VCaP (cell line): ENCODE measurements at regions not wholly inside any gene's neighbourhood (a gene's known extent, or its start where the extent isn't known, plus 50 kb on each side); places are given as distances from the start of the nearest gene placed in this dataset.

Experiments
- H3K27ac ChIP-seq: fragments of 450-650 bp; 2 replicates; pipeline ENCODE4 v1.5.1; 2017
- TF ChIP-seq, protein P1 (sequence below): fragments of 450-650 bp; conservative IDR thresholded peaks from 2 replicates; pipeline ENCODE4 v1.5.1; 2017; ENCODE audit warnings: mild to moderate bottlenecking, moderate library complexity

DNA sequence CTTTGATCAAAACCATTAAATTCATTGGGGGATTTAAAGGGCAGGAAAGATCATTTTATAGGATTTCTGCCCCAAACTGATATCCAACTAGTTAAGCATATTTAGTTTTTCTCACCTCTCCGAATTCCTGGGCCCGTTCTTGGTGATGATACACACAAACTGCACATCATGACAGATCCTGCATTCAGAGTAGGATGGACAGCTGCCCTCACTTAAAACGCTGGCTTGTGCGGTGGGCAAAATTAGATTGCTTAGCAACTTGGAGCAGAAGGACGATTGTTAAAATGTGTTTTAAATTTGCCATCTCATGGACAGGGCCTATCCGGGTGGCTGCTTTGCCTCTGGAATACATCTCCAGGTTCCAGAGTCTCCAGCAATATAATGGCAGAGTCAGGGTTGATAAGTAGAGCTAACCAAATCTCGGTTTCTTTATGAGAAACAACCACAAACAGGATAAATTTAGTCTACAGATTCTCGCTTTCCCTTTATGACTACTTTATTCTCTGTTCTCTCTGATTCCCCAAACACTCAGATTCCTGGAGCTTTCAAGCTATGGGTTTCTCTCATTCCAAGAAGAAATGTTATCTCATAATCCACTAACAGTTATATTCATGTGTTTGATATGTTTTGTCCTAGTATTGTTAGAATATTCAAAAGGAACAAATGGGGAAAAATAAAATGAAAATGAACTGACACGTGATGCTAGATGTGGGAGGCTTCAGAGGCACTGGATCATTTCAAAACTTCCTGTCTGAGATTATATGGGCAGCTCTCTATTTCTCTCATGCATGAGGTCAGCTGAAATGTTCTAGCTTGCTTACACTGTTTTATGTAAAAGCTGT, 1014.1 kb upstream of the SEMA6D start:
- TF ChIP-seq, protein P1, sequence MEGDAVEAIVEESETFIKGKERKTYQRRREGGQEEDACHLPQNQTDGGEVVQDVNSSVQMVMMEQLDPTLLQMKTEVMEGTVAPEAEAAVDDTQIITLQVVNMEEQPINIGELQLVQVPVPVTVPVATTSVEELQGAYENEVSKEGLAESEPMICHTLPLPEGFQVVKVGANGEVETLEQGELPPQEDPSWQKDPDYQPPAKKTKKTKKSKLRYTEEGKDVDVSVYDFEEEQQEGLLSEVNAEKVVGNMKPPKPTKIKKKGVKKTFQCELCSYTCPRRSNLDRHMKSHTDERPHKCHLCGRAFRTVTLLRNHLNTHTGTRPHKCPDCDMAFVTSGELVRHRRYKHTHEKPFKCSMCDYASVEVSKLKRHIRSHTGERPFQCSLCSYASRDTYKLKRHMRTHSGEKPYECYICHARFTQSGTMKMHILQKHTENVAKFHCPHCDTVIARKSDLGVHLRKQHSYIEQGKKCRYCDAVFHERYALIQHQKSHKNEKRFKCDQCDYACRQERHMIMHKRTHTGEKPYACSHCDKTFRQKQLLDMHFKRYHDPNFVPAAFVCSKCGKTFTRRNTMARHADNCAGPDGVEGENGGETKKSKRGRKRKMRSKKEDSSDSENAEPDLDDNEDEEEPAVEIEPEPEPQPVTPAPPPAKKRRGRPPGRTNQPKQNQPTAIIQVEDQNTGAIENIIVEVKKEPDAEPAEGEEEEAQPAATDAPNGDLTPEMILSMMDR: no peak
- H3K27ac ChIP-seq: no peak overlapping the region

DNA sequence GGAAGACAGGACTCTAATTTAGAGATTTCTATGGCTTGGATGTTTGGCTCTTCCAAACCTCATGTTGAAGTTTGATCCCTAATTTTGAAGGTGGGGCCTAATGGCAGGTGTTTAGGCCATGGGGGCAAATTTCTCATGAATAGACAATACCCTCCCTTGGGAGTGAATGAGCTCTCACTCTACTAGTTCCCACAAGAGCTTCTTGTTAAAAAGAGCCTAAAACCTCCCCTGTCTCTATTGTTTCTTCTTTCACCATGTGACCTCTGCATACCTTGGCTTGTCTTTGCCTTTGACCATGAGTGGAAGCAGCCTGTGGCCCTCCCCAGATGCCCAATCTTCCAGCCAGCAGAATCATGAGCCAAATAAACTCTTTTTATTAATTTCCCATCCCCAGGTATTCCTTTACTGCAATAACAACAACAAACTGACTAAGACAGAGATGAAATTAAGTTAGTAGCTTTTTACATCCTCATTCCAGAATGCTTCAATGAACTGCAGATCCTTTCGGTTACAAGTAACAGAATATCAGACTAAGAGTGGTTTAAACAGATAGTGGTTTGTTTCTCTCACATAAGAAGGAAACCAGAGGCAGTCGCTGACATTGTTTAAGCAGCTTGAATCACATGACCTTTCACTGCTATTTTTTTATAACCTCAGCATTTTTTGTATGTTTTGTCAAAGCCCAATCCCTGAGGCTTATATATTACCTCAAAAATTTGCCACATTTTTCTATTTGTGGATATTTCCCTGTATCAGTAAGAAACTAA, 1013.3 kb upstream of the SEMA6D start:
- TF ChIP-seq, protein P1: no peak
- no peak overlapping the region for H3K27ac ChIP-seq

DNA sequence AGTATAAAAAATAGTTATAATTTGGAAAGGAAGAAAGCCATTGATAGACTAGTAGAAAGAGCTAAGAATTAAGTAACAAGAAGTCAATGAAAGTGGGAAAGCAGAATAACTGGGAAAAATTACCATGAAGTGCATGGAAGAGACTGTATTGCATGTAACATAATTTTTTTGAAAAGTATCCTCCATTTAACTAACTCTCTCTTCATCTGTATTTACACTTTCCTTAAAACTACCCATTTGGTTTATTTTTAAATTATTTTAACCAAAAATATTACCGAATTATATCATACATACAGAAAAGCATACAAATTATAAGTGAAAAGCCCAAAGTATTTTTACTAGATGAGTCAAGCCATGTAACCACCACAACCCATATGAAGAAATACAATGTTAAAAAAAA, 1009.9 kb upstream of the SEMA6D start:
- TF ChIP-seq, protein P1: no peak
- H3K27ac ChIP-seq: no peak overlapping the region

DNA sequence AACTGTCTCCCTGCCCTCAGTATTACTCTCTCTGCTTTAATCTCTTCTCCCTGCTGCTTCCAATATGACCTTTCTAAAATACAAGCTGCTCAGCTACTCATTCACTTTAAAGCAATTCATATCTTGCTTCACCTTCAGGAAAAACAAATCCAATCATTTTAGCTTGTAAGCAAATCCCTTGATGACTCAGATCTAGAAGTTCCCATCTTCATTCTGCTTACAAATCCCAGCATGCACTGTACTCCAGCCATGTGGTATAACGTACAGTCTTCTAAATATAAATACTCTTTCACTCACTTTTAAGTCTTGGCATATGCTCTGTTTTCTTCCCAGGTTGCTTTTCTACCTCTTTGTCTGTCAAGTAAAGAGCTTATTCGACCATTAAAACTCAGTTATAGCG, 1009.1 kb upstream of the SEMA6D start:
- TF ChIP-seq, protein P1: no peak
- no peak overlapping the region for H3K27ac ChIP-seq

DNA sequence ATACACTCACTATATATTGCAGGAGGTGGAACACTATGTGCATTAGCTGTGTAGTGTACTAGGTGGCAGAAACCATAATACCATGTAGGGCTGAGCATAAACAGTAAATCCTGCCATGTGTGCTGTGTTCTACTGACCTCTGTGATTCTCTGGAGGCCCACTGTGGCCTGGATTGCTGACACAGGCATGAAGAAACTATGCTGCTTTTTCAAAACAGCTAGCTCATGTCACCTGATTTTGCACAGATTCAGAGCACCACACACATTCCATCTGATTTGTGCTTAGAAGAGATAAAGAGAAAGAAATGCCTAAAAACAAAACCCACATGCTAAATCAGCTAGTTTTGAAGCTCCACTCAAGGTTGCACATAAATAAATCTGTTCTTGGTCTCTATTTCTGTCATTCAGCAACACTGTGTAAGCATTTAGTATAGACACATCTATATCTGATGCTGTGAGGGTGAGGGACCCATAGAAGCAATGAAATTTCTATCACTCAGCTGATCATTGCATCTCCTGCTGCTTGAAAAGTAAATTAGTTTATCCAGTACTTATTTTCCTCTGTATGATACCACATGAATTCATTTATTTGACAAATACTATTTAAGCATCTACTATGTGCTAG, 1007.7 kb upstream of the SEMA6D start:
- no peak overlapping the region for H3K27ac ChIP-seq
- TF ChIP-seq, protein P1: no peak

DNA sequence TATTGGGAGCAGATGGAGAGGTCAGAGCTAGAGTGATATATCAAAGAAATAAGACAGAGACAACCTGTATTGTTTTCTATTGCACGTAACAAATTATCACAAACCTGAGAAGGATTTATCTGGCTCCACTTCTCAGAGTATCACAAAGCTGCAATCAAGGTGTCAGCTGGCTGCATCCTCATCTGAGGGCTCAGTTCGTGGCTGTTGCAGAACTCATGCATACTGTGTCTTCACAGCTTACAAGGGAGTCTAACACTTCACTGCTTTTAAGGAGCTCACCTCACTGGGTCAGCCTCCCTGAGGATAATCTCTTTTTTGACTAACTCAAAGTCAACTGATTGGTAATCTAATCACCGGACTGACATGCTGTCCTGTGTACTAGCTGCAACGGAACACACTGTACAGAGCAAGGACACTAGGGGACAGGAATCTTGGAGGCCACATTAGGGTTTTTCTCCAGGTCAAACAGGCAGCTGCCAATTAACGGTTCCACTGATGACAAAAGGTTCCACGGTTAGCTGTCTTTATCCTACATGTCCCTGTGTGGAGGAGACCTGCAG, 1006.8 kb upstream of the SEMA6D start:
- TF ChIP-seq, protein P1: no peak
- H3K27ac ChIP-seq: no peak overlapping the region

DNA sequence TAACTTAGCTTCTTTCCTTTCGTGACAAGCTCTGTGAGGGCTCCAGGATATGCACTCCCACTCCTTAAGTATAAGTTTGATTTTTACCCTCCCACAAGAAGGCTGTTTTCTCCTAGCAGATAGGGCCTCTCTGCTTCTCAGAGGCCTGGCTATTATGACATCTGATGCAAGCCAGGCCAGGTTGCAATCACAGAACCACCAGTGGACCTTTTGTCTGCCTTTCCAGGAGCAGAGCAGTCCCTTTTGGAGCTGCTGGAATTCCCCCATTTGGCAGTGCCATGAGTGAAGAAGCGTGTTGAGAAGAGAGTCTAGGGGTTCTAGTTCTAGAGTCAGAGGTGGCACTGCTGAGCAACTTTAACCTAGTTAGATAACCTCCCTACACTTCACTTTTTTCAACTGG, 1004.3 kb upstream of the SEMA6D start:
- no peak overlapping the region for H3K27ac ChIP-seq
- TF ChIP-seq, protein P1: no peak
